SK-N-SH treated with all-trans-retinoic acid at 6 μM for 48 hours (cell line): ENCODE measurements at regions not wholly inside any gene's neighbourhood (a gene's known extent, or its start where the extent isn't known, plus 50 kb on each side); places are given as distances from the start of the nearest gene placed in this dataset.

Source experiments
- BACH2 ChIP-seq: fragments of 250-450 bp; sonication (Bioruptor Pico); IDR thresholded peaks from 2 replicates; pipeline ENCODE4 v1.9.0; 2021; ENCODE audit warnings: mild to moderate bottlenecking, borderline replicate concordance
- PATZ1 ChIP-seq: fragments of 250-450 bp; sonication (Bioruptor Pico); IDR thresholded peaks from 2 replicates; pipeline ENCODE4 v1.8.0; 2020; ENCODE audit warnings: mild to moderate bottlenecking, moderate library complexity, borderline replicate concordance
- TOX ChIP-seq: fragments of 250-450 bp; sonication (Bioruptor Pico); IDR thresholded peaks from 2 replicates; pipeline ENCODE4 v1.8.0; 2021; ENCODE audit warnings: mild to moderate bottlenecking, moderate library complexity, borderline replicate concordance
- TSHZ2 ChIP-seq: fragments of 250-450 bp; sonication (Bioruptor Pico); IDR thresholded peaks from 2 replicates; pipeline ENCODE4 v1.5.0; 2020; ENCODE audit warnings: mild to moderate bottlenecking, moderate library complexity
- ZNF565 ChIP-seq: fragments of 450-650 bp; formaldehyde crosslinking; conservative IDR thresholded peaks from 2 replicates; pipeline ENCODE4 v1.5.0; 2020; ENCODE audit warnings: low read depth, mild to moderate bottlenecking, moderate library complexity
- ZNF70 ChIP-seq: fragments of 450-650 bp; formaldehyde crosslinking; IDR thresholded peaks from 2 replicates; pipeline ENCODE4 v1.5.0; 2020; ENCODE audit warnings: mild to moderate bottlenecking, moderate library complexity
- ZNF8 ChIP-seq: fragments of 450-650 bp; formaldehyde crosslinking; IDR thresholded peaks from 2 replicates; pipeline ENCODE4 v1.5.0; 2020; ENCODE audit warnings: mild to moderate bottlenecking, moderate library complexity

DNA sequence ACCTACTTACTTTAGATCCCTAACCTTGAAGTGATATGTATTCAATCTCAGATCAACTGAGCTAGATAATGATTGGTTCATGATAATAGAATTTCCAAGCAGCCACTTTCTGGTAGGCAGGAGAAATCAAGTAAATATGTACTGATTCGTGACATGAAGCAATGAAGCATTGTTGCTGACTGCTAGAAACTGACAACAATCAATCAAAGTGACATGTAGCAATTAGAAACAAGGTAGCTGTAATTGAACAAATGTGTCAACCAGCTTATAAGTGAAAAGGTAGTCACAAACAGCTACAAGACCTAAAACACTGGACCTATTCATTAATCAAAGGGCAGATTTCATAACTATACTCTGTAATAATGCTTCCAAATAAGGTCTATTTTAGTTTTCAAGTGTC lies 62.4 kb downstream of the PABPC4L start:
- TF ChIP-seq TOX (CRISPR knock-in tag) (no peak), PATZ1 (no peak), ZNF70 (CRISPR knock-in tag) (no peak), ZNF565 (CRISPR knock-in tag) (no peak), BACH2 (CRISPR knock-in tag) (no peak), TSHZ2 (CRISPR knock-in tag) (no peak), ZNF8 (CRISPR knock-in tag) (no peak)
